ENCODE measurements at regions not wholly inside any gene's neighbourhood (a gene's known extent, or its start where the extent isn't known, plus 50 kb on each side); places are given as distances from the start of the nearest gene placed in this dataset.
"Not testable (repeated sequence)": the region's sequence is repeated elsewhere in the genome, so short reads cannot be mapped to it uniquely, and the experiment has no call there.

- Mint-ChIP-seq H3K27me3 (no peaks in the 10 kb centered on the region), H3K4me1 (no peaks in the 10 kb centered on the region), H3K4me3 (no peak overlapping the region), H3K9me3 (no peaks in the 10 kb centered on the region), H3K36me3 (ENCODE audit: low read depth) (no peaks in the 10 kb centered on the region), H3K27ac (no peak overlapping the region)
- POLR2A ChIA-PET: no interaction called here
- CTCF ChIA-PET: no interaction called here
- DNase-seq: no peak
Measured at GRCh38 chr9:27688954-27689353, 115.7 kb upstream of the C9orf72 start.

GRCh38 chr9:27690816-27691215 lies 117.5 kb upstream of the C9orf72 start:
- CTCF ChIA-PET; H3K36me3 Mint-ChIP-seq (ENCODE audit: low read depth); H3K27me3 Mint-ChIP-seq; POLR2A ChIA-PET; H3K4me1 Mint-ChIP-seq; DNase-seq; H3K4me3 Mint-ChIP-seq; H3K27ac Mint-ChIP-seq; H3K9me3 Mint-ChIP-seq: not testable (repeated sequence)

GRCh38 chr9:27699621-27700020 lies 126.3 kb upstream of the C9orf72 start:
- Mint-ChIP-seq H3K36me3 (ENCODE audit: low read depth) (no peaks in the 10 kb centered on the region), H3K4me3 (no peak overlapping the region), H3K4me1 (no peaks in the 10 kb centered on the region), H3K27ac (no peak overlapping the region), H3K27me3 (no peaks in the 10 kb centered on the region), H3K9me3 (no peaks in the 10 kb centered on the region)
- DNase-seq: no peak
- POLR2A ChIA-PET: no interaction called here
- CTCF ChIA-PET: no interaction called here

- no peak overlapping the region for H3K4me3 Mint-ChIP-seq
- no peak overlapping the region for H3K27ac Mint-ChIP-seq
- no peaks in the 10 kb centered on the region for H3K27me3 Mint-ChIP-seq
- DNase-seq: no peak
- no peaks in the 10 kb centered on the region for H3K4me1 Mint-ChIP-seq
- H3K36me3 Mint-ChIP-seq (ENCODE audit: low read depth): no peaks in the 10 kb centered on the region
- no peaks in the 10 kb centered on the region for H3K9me3 Mint-ChIP-seq
- POLR2A ChIA-PET: no interaction called here
- CTCF ChIA-PET: no interaction called here
Measured at GRCh38 chr9:27701016-27701415, 127.7 kb upstream of the C9orf72 start.

- H3K9me3 Mint-ChIP-seq: no peaks in the 10 kb centered on the region
- H3K27ac Mint-ChIP-seq: no peak overlapping the region
- H3K4me3 Mint-ChIP-seq: no peak overlapping the region
- H3K27me3 Mint-ChIP-seq: no peaks in the 10 kb centered on the region
- H3K36me3 Mint-ChIP-seq (ENCODE audit: low read depth): no peaks in the 10 kb centered on the region
- ChIA-PET CTCF (no interaction called here), POLR2A (no interaction called here)
- DNase-seq: no peak
- no peaks in the 10 kb centered on the region for H3K4me1 Mint-ChIP-seq
Measured at GRCh38 chr9:27701587-27701986, 128.3 kb upstream of the C9orf72 start.

GRCh38 chr9:27703216-27703980 lies 130.1 kb upstream of the C9orf72 start:
- H3K4me1 Mint-ChIP-seq: no peaks in the 10 kb centered on the region
- POLR2A ChIA-PET: no interaction called here

GRCh38 chr9:27711241-27711640 lies 138.0 kb upstream of the C9orf72 start:
- CTCF ChIA-PET: no interaction called here
- Mint-ChIP-seq H3K4me3 (no peak overlapping the region), H3K4me1 (no peaks in the 10 kb centered on the region)

More at GRCh38 chr9:27703216-27703980, 130.1 kb upstream of the C9orf72 start:
- no peaks in the 10 kb centered on the region for H3K9me3 Mint-ChIP-seq
- no peak overlapping the region for H3K27ac Mint-ChIP-seq
- DNase-seq: no peak
- H3K27me3 Mint-ChIP-seq: no peaks in the 10 kb centered on the region
- CTCF ChIA-PET: no interaction called here
- H3K36me3 Mint-ChIP-seq (ENCODE audit: low read depth): no peaks in the 10 kb centered on the region
- H3K4me3 Mint-ChIP-seq: no peak overlapping the region

GRCh38 chr9:27712806-27713205 lies 139.5 kb upstream of the C9orf72 start:
- no peak overlapping the region for H3K4me3 Mint-ChIP-seq
- no peaks in the 10 kb centered on the region for H3K4me1 Mint-ChIP-seq
- H3K9me3 Mint-ChIP-seq: no peaks in the 10 kb centered on the region
- POLR2A ChIA-PET: no interaction called here
- no peaks in the 10 kb centered on the region for H3K36me3 Mint-ChIP-seq (ENCODE audit: low read depth)
- H3K27ac Mint-ChIP-seq: no peak overlapping the region
- no peaks in the 10 kb centered on the region for H3K27me3 Mint-ChIP-seq
- CTCF ChIA-PET: no interaction called here
- no peak for DNase-seq

More at GRCh38 chr9:27711241-27711640, 138.0 kb upstream of the C9orf72 start:
- Mint-ChIP-seq H3K36me3 (ENCODE audit: low read depth) (no peaks in the 10 kb centered on the region), H3K27ac (no peak overlapping the region), H3K9me3 (no peaks in the 10 kb centered on the region), H3K27me3 (no peaks in the 10 kb centered on the region)
- no peak for DNase-seq
- POLR2A ChIA-PET: no interaction called here

GRCh38 chr9:27714388-27714787 lies 141.1 kb upstream of the C9orf72 start:
- H3K27ac Mint-ChIP-seq: no peak overlapping the region
- no peak overlapping the region for H3K4me3 Mint-ChIP-seq
- CTCF ChIA-PET: interaction anchor here (1.4 kb wide), 1 partner anchor 12 kb away, joined by 4 read pairs; no protein-coding TSS in a partner anchor
- no peaks in the 10 kb centered on the region for H3K27me3 Mint-ChIP-seq
- DNase-seq: no peak
- no peaks in the 10 kb centered on the region for H3K36me3 Mint-ChIP-seq (ENCODE audit: low read depth)
- POLR2A ChIA-PET: interaction anchor here (1.0 kb wide), 1 partner anchor 18 kb away, joined by 4 read pairs; no protein-coding TSS in a partner anchor
- H3K4me1 Mint-ChIP-seq: no peaks in the 10 kb centered on the region
- no peaks in the 10 kb centered on the region for H3K9me3 Mint-ChIP-seq

- ChIA-PET CTCF (no interaction called here), POLR2A (no interaction called here)
- DNase-seq: no peak
- Mint-ChIP-seq H3K27me3 (no peaks in the 10 kb centered on the region), H3K4me3 (no peak overlapping the region), H3K36me3 (ENCODE audit: low read depth) (no peaks in the 10 kb centered on the region), H3K4me1 (no peaks in the 10 kb centered on the region), H3K9me3 (no peaks in the 10 kb centered on the region), H3K27ac (no peak overlapping the region)
Measured at GRCh38 chr9:27715651-27716050, 142.4 kb upstream of the C9orf72 start.

- Mint-ChIP-seq H3K27me3 (peaks cover 8% of the 10 kb centered on the region), H3K36me3 (ENCODE audit: low read depth) (no peaks in the 10 kb centered on the region), H3K4me3 (no peak overlapping the region), H3K27ac (no peak overlapping the region), H3K9me3 (no peaks in the 10 kb centered on the region), H3K4me1 (no peaks in the 10 kb centered on the region)
- no peak for DNase-seq
- ChIA-PET CTCF (no interaction called here), POLR2A (no interaction called here)
Measured at GRCh38 chr9:27717991-27718390, 144.7 kb upstream of the C9orf72 start.

- Mint-ChIP-seq H3K9me3 (no peaks in the 10 kb centered on the region), H3K27ac (no peak overlapping the region), H3K36me3 (ENCODE audit: low read depth) (no peaks in the 10 kb centered on the region), H3K4me1 (no peaks in the 10 kb centered on the region), H3K27me3 (peaks cover 9% of the 10 kb centered on the region), H3K4me3 (no peak overlapping the region)
- no peak for DNase-seq
- POLR2A ChIA-PET: no interaction called here
- CTCF ChIA-PET: no interaction called here
Measured at GRCh38 chr9:27719711-27720110, 146.4 kb upstream of the C9orf72 start.

- Mint-ChIP-seq H3K27me3 (peaks cover 13% of the 10 kb centered on the region), H3K27ac (no peak overlapping the region), H3K36me3 (ENCODE audit: low read depth) (no peaks in the 10 kb centered on the region), H3K9me3 (no peaks in the 10 kb centered on the region), H3K4me1 (no peaks in the 10 kb centered on the region), H3K4me3 (no peak overlapping the region)
- ChIA-PET CTCF (no interaction called here), POLR2A (no interaction called here)
- no peak for DNase-seq
Measured at GRCh38 chr9:27722866-27723265, 149.6 kb upstream of the C9orf72 start.

GRCh38 chr9:27726244-27727081 lies 153.2 kb upstream of the C9orf72 start:
- ChIA-PET POLR2A (no interaction called here), CTCF (interaction anchor here (1.0 to 1.6 kb wide), 5 partner anchors 12 to 1046 kb away, joined by 3 to 5 read pairs (median 4); no protein-coding TSS in a partner anchor)
- no peaks in the 10 kb centered on the region for H3K4me1 Mint-ChIP-seq

More at GRCh38 chr9:27726244-27727081, 153.2 kb upstream of the C9orf72 start:
- Mint-ChIP-seq H3K27ac (no peak overlapping the region), H3K36me3 (ENCODE audit: low read depth) (no peaks in the 10 kb centered on the region), H3K27me3 (peaks cover 9% of the 10 kb centered on the region), H3K9me3 (no peaks in the 10 kb centered on the region), H3K4me3 (no peak overlapping the region)
- peak; percentile 50 for DNase-seq

Measured in activated CD4-positive, alpha-beta memory T cell treated with anti-CD3 and anti-CD28 coated beads, Interleukin-2, amount 10 ng/mL, durations not matched to agents 7 days and 5 days (primary cell).